HG03342 (cell line): ENCODE measurements at regions not wholly inside any gene's neighbourhood (a gene's known extent, or its start where the extent isn't known, plus 50 kb on each side); places are given as distances from the start of the nearest gene placed in this dataset.

Experiments
- ATAC-seq: cut with Tn5 transposase; IDR thresholded peaks from one replicate; pipeline ENCODE4 v1.9.1; 2021; ENCODE audit warnings: mild to moderate bottlenecking, moderate library complexity; ENCODE audit not compliant: unreplicated experiment

GRCh38 chr4:112994732-112995464 lies 54.6 kb upstream of the ANK2 start:
- ATAC-seq, result no peak
